OCI-LY7 (cell line): ENCODE measurements at regions not wholly inside any gene's neighbourhood (a gene's known extent, or its start where the extent isn't known, plus 50 kb on each side); places are given as distances from the start of the nearest gene placed in this dataset.

Experiments
- BruUV-seq: library from RNA; stranded (reverse); fragments of 400-500 nt; replicated peaks from 2 replicates; lab custom pipeline; 2021; lab: Mats Ljungman, UMichigan
- CTCF ChIA-PET: fragments of 300-600 bp; sonication (Branson Sonifier 250); formaldehyde crosslinking; loops from one replicate; lab custom pipeline; 2022; ENCODE audit warnings: antibody characterized with exemption; ENCODE audit not compliant: unreplicated experiment; lab: Charles Lee
- POLR2A ChIA-PET: fragments of 300-600 bp; sonication (Branson Sonifier 250); formaldehyde crosslinking; loops from one replicate; lab custom pipeline; 2022; ENCODE audit warnings: antibody characterized with exemption; lab: Charles Lee
- DNase-seq: peaks from one replicate; pipeline ENCODE4 v3.0.0-alpha.2; 2015; ENCODE audit warnings: low spot score
- H2AFZ ChIP-seq: fragments of 200-600 bp; sonication (generic), shearing (Covaris generic); 2 replicates; pipeline ENCODE4 v1.6.1; 2014; ENCODE audit warnings: mild to moderate bottlenecking, antibody characterized with exemption, low read length, moderate library complexity
- H3K27ac ChIP-seq: fragments of 200-600 bp; sonication (generic); 2 replicates; pipeline ENCODE4 v1.5.1; 2014; ENCODE audit warnings: mixed run types, low read depth, mild to moderate bottlenecking, moderate library complexity, low read length, inconsistent platforms; ENCODE audit not compliant: poor library complexity, severe bottlenecking
- H3K36me3 ChIP-seq: fragments of 200-600 bp; sonication (generic); 2 replicates; pipeline ENCODE4 v1.6.1; 2014; ENCODE audit warnings: mild to moderate bottlenecking, antibody characterized with exemption, low read length, moderate library complexity, mixed read lengths; ENCODE audit not compliant: insufficient read depth
- H3K4me1 ChIP-seq: fragments of 200-600 bp; sonication (generic); 2 replicates; pipeline ENCODE4 v1.5.1; 2014; ENCODE audit warnings: mild to moderate bottlenecking, low read length; ENCODE audit not compliant: insufficient read depth, poor library complexity, severe bottlenecking
- H3K4me2 ChIP-seq: fragments of 200-600 bp; sonication (generic); 2 replicates; pipeline ENCODE4 v1.6.1; 2014; ENCODE audit warnings: mild to moderate bottlenecking, low read length
- H3K4me3 ChIP-seq: fragments of 200-600 bp; sonication (generic); 2 replicates; pipeline ENCODE4 v1.5.1; 2014; ENCODE audit warnings: mild to moderate bottlenecking, low read depth, low read length; ENCODE audit not compliant: poor library complexity, severe bottlenecking
- H3K79me2 ChIP-seq: fragments of 200-600 bp; sonication (generic); 2 replicates; pipeline ENCODE4 v1.6.1; 2016; ENCODE audit warnings: low read depth, mild to moderate bottlenecking, low read length, moderate library complexity, mixed read lengths; ENCODE audit not compliant: insufficient read depth
- H3K9me2 ChIP-seq: fragments of 200-600 bp; sonication (generic); 2 replicates; pipeline ENCODE4 v1.6.1; 2016; ENCODE audit warnings: mild to moderate bottlenecking, low read length, mixed read lengths; ENCODE audit not compliant: insufficient read depth
- H3K9me3 ChIP-seq: fragments of 200-600 bp; sonication (generic); 2 replicates; pipeline ENCODE4 v1.6.1; 2014; ENCODE audit warnings: mild to moderate bottlenecking, mixed run types, low read length, mixed read lengths
- H4K20me1 ChIP-seq: fragments of 200-600 bp; sonication (generic); 2 replicates; pipeline ENCODE4 v1.6.1; 2014; ENCODE audit warnings: mild to moderate bottlenecking, antibody characterized with exemption, low read length, moderate library complexity, mixed read lengths; ENCODE audit not compliant: insufficient read depth
- EZH2phosphoT487 ChIP-seq: fragments of 200-600 bp; sonication (generic); IDR thresholded peaks from 2 replicates; pipeline ENCODE4 v1.6.1; 2018; ENCODE audit warnings: low read depth, borderline replicate concordance, mild to moderate bottlenecking, mixed run types, antibody characterized with exemption, low read length, moderate library complexity, mixed read lengths
- intact Hi-C: fragments of 100-400 bp; cut with micrococcal nuclease; formaldehyde crosslinking; loops from one replicate; pipeline ENCODE4 v1.10.0; 2022; ENCODE audit not compliant: unreplicated experiment
- TF ChIP-seq, protein P1 (sequence below): fragments of 200-600 bp; sonication (generic); conservative IDR thresholded peaks from 2 replicates; pipeline ENCODE4 v1.5.1; 2014; ENCODE audit warnings: mild to moderate bottlenecking, antibody characterized with exemption, low read length, moderate library complexity, mixed read lengths

- POLR2A ChIA-PET, result interaction anchor here (0.6 kb wide), 1 partner anchor 598 kb away, joined by 5 read pairs; no protein-coding TSS in a partner anchor
- Histone ChIP-seq H3K79me2 (no peaks in the 10 kb centered on the region), H3K9me2 (no peaks in the 10 kb centered on the region), H4K20me1 (no peaks in the 10 kb centered on the region), H3K4me2 (no peak overlapping the region), H2AFZ (no peak overlapping the region), H3K4me1 (no peaks in the 10 kb centered on the region), H3K27ac (no peak overlapping the region), H3K36me3 (no peaks in the 10 kb centered on the region), H3K9me3 (no peaks in the 10 kb centered on the region), H3K4me3 (no peak overlapping the region)
- DNase-seq, result no peak
- CTCF ChIA-PET, result no interaction called here
- TF ChIP-seq, protein P1, sequence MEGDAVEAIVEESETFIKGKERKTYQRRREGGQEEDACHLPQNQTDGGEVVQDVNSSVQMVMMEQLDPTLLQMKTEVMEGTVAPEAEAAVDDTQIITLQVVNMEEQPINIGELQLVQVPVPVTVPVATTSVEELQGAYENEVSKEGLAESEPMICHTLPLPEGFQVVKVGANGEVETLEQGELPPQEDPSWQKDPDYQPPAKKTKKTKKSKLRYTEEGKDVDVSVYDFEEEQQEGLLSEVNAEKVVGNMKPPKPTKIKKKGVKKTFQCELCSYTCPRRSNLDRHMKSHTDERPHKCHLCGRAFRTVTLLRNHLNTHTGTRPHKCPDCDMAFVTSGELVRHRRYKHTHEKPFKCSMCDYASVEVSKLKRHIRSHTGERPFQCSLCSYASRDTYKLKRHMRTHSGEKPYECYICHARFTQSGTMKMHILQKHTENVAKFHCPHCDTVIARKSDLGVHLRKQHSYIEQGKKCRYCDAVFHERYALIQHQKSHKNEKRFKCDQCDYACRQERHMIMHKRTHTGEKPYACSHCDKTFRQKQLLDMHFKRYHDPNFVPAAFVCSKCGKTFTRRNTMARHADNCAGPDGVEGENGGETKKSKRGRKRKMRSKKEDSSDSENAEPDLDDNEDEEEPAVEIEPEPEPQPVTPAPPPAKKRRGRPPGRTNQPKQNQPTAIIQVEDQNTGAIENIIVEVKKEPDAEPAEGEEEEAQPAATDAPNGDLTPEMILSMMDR, result no peak
- no peak for TF ChIP-seq EZH2phosphoT487
- intact Hi-C loops, result no loop called here
- BruUV-seq, result no TSS peak
These were observed 199.8 kb upstream of the MVB12B start for GRCh38 chr9:126126807-126127206.

GRCh38 chr9:126127591-126127990, 199.0 kb upstream of the MVB12B start:
- no peaks in the 10 kb centered on the region for H3K4me1 ChIP-seq
- no peaks in the 10 kb centered on the region for H3K79me2 ChIP-seq
- no peak overlapping the region for H2AFZ ChIP-seq
- POLR2A ChIA-PET, result no interaction called here
- H3K9me3 ChIP-seq, result peaks cover 2% of the 10 kb centered on the region; the same call in 1 of the 2 replicates
- no peaks in the 10 kb centered on the region for H3K9me2 ChIP-seq
- TF ChIP-seq, protein P1, result no peak
- no peak for TF ChIP-seq EZH2phosphoT487
- no peak overlapping the region for H3K27ac ChIP-seq
- H3K4me2 ChIP-seq, result no peak overlapping the region
- BruUV-seq, result no TSS peak
- H3K4me3 ChIP-seq, result no peak overlapping the region
- no peaks in the 10 kb centered on the region for H3K36me3 ChIP-seq
- CTCF ChIA-PET, result no interaction called here
- intact Hi-C loops, result no loop called here
- DNase-seq, result no peak
- no peaks in the 10 kb centered on the region for H4K20me1 ChIP-seq

DNA sequence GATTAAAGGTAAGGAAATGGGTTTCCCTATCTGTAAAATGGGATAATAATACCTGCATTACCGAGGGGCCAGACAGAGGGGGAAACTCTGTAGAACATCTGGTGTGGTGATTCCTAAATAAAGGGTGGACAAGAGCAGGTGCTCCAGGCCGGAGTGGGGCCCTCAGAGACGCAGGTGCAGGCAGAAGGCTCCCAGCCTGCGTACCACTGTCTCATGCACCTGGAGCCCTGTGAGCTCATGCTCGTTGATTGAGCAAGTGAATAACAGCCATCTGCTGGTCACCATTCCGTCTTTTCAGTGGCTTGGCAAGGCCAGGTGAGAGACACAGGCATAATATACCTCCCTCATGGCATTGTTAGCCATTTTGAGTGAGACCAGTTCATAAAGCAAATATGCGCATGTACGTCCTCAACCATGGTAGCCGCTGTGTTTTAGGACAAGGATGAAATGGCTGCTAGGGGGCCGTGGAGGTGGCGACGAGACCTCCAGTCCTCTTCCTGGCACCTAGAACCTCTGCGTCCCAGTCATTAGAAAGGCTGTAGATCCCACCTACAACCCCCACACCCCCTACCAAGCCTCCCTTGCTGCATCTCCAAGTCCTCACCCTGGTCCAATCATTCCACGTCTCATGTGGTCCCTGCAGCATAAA, 198.0 kb upstream of the MVB12B start:
- no peak overlapping the region for H3K4me3 ChIP-seq
- no peaks in the 10 kb centered on the region for H3K36me3 ChIP-seq
- DNase-seq, result no peak
- H3K9me2 ChIP-seq, result no peaks in the 10 kb centered on the region
- TF ChIP-seq, protein P1, result no peak
- TF ChIP-seq EZH2phosphoT487, result no peak
- H3K4me1 ChIP-seq, result no peaks in the 10 kb centered on the region
- no peaks in the 10 kb centered on the region for H3K79me2 ChIP-seq
- POLR2A ChIA-PET, result interaction anchor here (0.6 kb wide), 1 partner anchor 187 kb away, joined by 3 read pairs; no protein-coding TSS in a partner anchor
- intact Hi-C loops, result no loop called here
- H2AFZ ChIP-seq, result no peak overlapping the region
- peaks cover 11% of the 10 kb centered on the region for H3K9me3 ChIP-seq
- H4K20me1 ChIP-seq, result no peaks in the 10 kb centered on the region
- H3K4me2 ChIP-seq, result no peak overlapping the region
- CTCF ChIA-PET, result no interaction called here
- no peak overlapping the region for H3K27ac ChIP-seq
- BruUV-seq, result no TSS peak
